IPS DF 4.7 (cell line): ENCODE measurements at regions not wholly inside any gene's neighbourhood (a gene's known extent, or its start where the extent isn't known, plus 50 kb on each side); places are given as distances from the start of the nearest gene placed in this dataset.

Experiments used
- DNase-seq: peaks from one replicate; pipeline ENCODE4 v3.0.0-alpha.2; 2013; ENCODE audit warnings: low spot score; ENCODE audit errors: extremely low read depth

- DNase-seq: no peak
Observed at GRCh38 chrX:69365349-69365748, 138.8 kb upstream of the NALF2 start.

GRCh38 chrX:69362856-69363255 lies 141.3 kb upstream of the NALF2 start:
- no peak for DNase-seq

- DNase-seq: no peak
Observed at GRCh38 chrX:69362354-69362753, 141.8 kb upstream of the NALF2 start.

GRCh38 chrX:69361311-69361845 lies 142.7 kb upstream of the NALF2 start:
- DNase-seq: no peak

GRCh38 chrX:69357317-69357716 lies 146.8 kb upstream of the NALF2 start:
- DNase-seq: no peak

- DNase-seq: no peak
Observed at GRCh38 chrX:69324851-69325250, 159.6 kb upstream of the PJA1 start.

- no peak for DNase-seq
Observed at GRCh38 chrX:69323786-69324720, 158.8 kb upstream of the PJA1 start.

- DNase-seq: no peak
Observed at GRCh38 chrX:69321789-69322188, 156.5 kb upstream of the PJA1 start.

GRCh38 chrX:69321006-69321655 lies 155.9 kb upstream of the PJA1 start:
- DNase-seq: no peak

- no peak for DNase-seq
Observed at GRCh38 chrX:69320116-69320515, 154.9 kb upstream of the PJA1 start.

GRCh38 chrX:69319376-69319775 lies 154.1 kb upstream of the PJA1 start:
- no peak for DNase-seq

GRCh38 chrX:69318651-69319340 lies 153.5 kb upstream of the PJA1 start:
- no peak for DNase-seq

- DNase-seq: no peak
Observed at GRCh38 chrX:69317721-69318120, 152.5 kb upstream of the PJA1 start.

GRCh38 chrX:69314436-69315348 lies 149.4 kb upstream of the PJA1 start:
- no peak for DNase-seq

- no peak for DNase-seq
Observed at GRCh38 chrX:69313617-69314290, 148.5 kb upstream of the PJA1 start.

- DNase-seq: no peak
Observed at GRCh38 chrX:69311936-69312670, 146.8 kb upstream of the PJA1 start.

- no peak for DNase-seq
Observed at GRCh38 chrX:69309074-69309792, 144.0 kb upstream of the PJA1 start.

GRCh38 chrX:69307756-69308155 lies 142.5 kb upstream of the PJA1 start:
- DNase-seq: no peak

- no peak for DNase-seq
Observed at GRCh38 chrX:69307029-69307428, 141.8 kb upstream of the PJA1 start.
